Glutamatergic neuron (in vitro differentiated cells): ENCODE measurements at regions not wholly inside any gene's neighbourhood (a gene's known extent, or its start where the extent isn't known, plus 50 kb on each side); places are given as distances from the start of the nearest gene placed in this dataset.

Experiments used
- DNase-seq: peaks from one replicate; pipeline ENCODE4 v3.0.0; 2022
- H3K27ac Mint-ChIP-seq: one replicate; pipeline ENCODE4 v1.8.0; 2020; ENCODE audit warnings: mild to moderate bottlenecking, mixed read lengths, inconsistent platforms; ENCODE audit not compliant: unreplicated experiment
- H3K27me3 Mint-ChIP-seq: one replicate; pipeline ENCODE4 v1.8.0; 2020; ENCODE audit warnings: mild to moderate bottlenecking, moderate library complexity, mixed read lengths, inconsistent platforms; ENCODE audit not compliant: unreplicated experiment
- H3K36me3 Mint-ChIP-seq: one replicate; pipeline ENCODE4 v1.8.0; 2020; ENCODE audit warnings: mild to moderate bottlenecking, mixed read lengths, inconsistent platforms; ENCODE audit not compliant: unreplicated experiment
- H3K4me1 Mint-ChIP-seq: one replicate; pipeline ENCODE4 v1.8.0; 2020; ENCODE audit warnings: mild to moderate bottlenecking, low read depth, mixed read lengths, inconsistent platforms; ENCODE audit not compliant: unreplicated experiment
- H3K4me3 Mint-ChIP-seq: one replicate; pipeline ENCODE4 v1.8.0; 2020; ENCODE audit warnings: mild to moderate bottlenecking, mixed read lengths, inconsistent platforms; ENCODE audit not compliant: unreplicated experiment
- H3K9me3 Mint-ChIP-seq: one replicate; pipeline ENCODE4 v1.8.0; 2020; ENCODE audit warnings: mild to moderate bottlenecking, moderate library complexity, mixed read lengths, inconsistent platforms; ENCODE audit not compliant: unreplicated experiment
- CTCF ChIP-seq: fragments of 200-600 bp; sonication (generic); IDR thresholded peaks from one replicate; pipeline ENCODE4 v1.5.0; 2021; ENCODE audit not compliant: partially characterized antibody, unreplicated experiment

- no peak for TF ChIP-seq CTCF
- no peaks in the 10 kb centered on the region for H3K27me3 Mint-ChIP-seq
- no peak overlapping the region for H3K4me3 Mint-ChIP-seq
- peaks cover 16% of the 10 kb centered on the region for H3K36me3 Mint-ChIP-seq
- H3K9me3 Mint-ChIP-seq: no peaks in the 10 kb centered on the region
- H3K4me1 Mint-ChIP-seq: peaks cover 2% of the 10 kb centered on the region
- H3K27ac Mint-ChIP-seq: no peak overlapping the region
- no peak for DNase-seq
These were observed 121.4 kb upstream of the ZNF618 start for GRCh38 chr9:113754739-113755138.

GRCh38 chr9:113755433-113755832 is 120.7 kb upstream of the ZNF618 start:
- H3K4me1 Mint-ChIP-seq: peaks cover 2% of the 10 kb centered on the region
- peaks cover 16% of the 10 kb centered on the region for H3K36me3 Mint-ChIP-seq
- H3K27ac Mint-ChIP-seq: no peak overlapping the region
- no peak overlapping the region for H3K4me3 Mint-ChIP-seq
- TF ChIP-seq CTCF: no peak
- no peaks in the 10 kb centered on the region for H3K27me3 Mint-ChIP-seq
- H3K9me3 Mint-ChIP-seq: no peaks in the 10 kb centered on the region
- no peak for DNase-seq

GRCh38 chr9:113756476-113757192 is 119.5 kb upstream of the ZNF618 start:
- TF ChIP-seq CTCF: no peak
- no peak for DNase-seq
- H3K9me3 Mint-ChIP-seq: no peaks in the 10 kb centered on the region
- H3K27me3 Mint-ChIP-seq: no peaks in the 10 kb centered on the region
- no peak overlapping the region for H3K27ac Mint-ChIP-seq
- H3K4me1 Mint-ChIP-seq: peaks cover 2% of the 10 kb centered on the region
- H3K36me3 Mint-ChIP-seq: peaks cover 16% of the 10 kb centered on the region
- no peak overlapping the region for H3K4me3 Mint-ChIP-seq

GRCh38 chr9:113763429-113763828 is 112.7 kb upstream of the ZNF618 start:
- no peak for TF ChIP-seq CTCF
- H3K4me1 Mint-ChIP-seq: no peaks in the 10 kb centered on the region
- no peak overlapping the region for H3K27ac Mint-ChIP-seq
- no peaks in the 10 kb centered on the region for H3K9me3 Mint-ChIP-seq
- no peak overlapping the region for H3K4me3 Mint-ChIP-seq
- no peak for DNase-seq
- H3K27me3 Mint-ChIP-seq: no peaks in the 10 kb centered on the region
- peaks cover 8% of the 10 kb centered on the region for H3K36me3 Mint-ChIP-seq

GRCh38 chr9:113764572-113764971 is 111.5 kb upstream of the ZNF618 start:
- no peaks in the 10 kb centered on the region for H3K27me3 Mint-ChIP-seq
- H3K36me3 Mint-ChIP-seq: peaks cover under 1% of the 10 kb centered on the region
- TF ChIP-seq CTCF: no peak
- peaks cover 2% of the 10 kb centered on the region for H3K4me1 Mint-ChIP-seq
- DNase-seq: no peak
- H3K9me3 Mint-ChIP-seq: no peaks in the 10 kb centered on the region
- no peak overlapping the region for H3K27ac Mint-ChIP-seq
- no peak overlapping the region for H3K4me3 Mint-ChIP-seq
